CMK (cell line): ENCODE measurements at regions not wholly inside any gene's neighbourhood (a gene's known extent, or its start where the extent isn't known, plus 50 kb on each side); places are given as distances from the start of the nearest gene placed in this dataset.
"Not testable (repeated sequence)": the region's sequence is repeated elsewhere in the genome, so short reads cannot be mapped to it uniquely, and the experiment has no call there.

Experiments used
- DNase-seq: peaks from one replicate; pipeline ENCODE4 v3.0.0-alpha.2; 2010; ENCODE audit warnings: low read depth

GRCh38 chr3:40949347-40949746 is 250.0 kb upstream of the CTNNB1 start:
- DNase-seq, result not testable (repeated sequence)

- no peak for DNase-seq
Observed at GRCh38 chr3:40951636-40952035, 247.7 kb upstream of the CTNNB1 start.

GRCh38 chr3:40961104-40961857 is 238.0 kb upstream of the CTNNB1 start:
- peak; percentile 68 for DNase-seq

- DNase-seq, result no peak
Observed at GRCh38 chr3:40962721-40963120, 236.6 kb upstream of the CTNNB1 start.

GRCh38 chr3:40968666-40969065 is 230.6 kb upstream of the CTNNB1 start:
- no peak for DNase-seq

- no peak for DNase-seq
Observed at GRCh38 chr3:40969341-40969740, 230.0 kb upstream of the CTNNB1 start.

GRCh38 chr3:40969756-40970466 is 229.4 kb upstream of the CTNNB1 start:
- no peak for DNase-seq

GRCh38 chr3:40971191-40972168 is 227.8 kb upstream of the CTNNB1 start:
- DNase-seq, result no peak

- no peak for DNase-seq
Observed at GRCh38 chr3:40972350-40972749, 227.0 kb upstream of the CTNNB1 start.

- no peak for DNase-seq
Observed at GRCh38 chr3:40973141-40973540, 226.2 kb upstream of the CTNNB1 start.

- no peak for DNase-seq
Observed at GRCh38 chr3:40975711-40976121, 223.6 kb upstream of the CTNNB1 start.

- no peak for DNase-seq
Observed at GRCh38 chr3:40976241-40976640, 223.1 kb upstream of the CTNNB1 start.

GRCh38 chr3:40978442-40978841 is 220.9 kb upstream of the CTNNB1 start:
- no peak for DNase-seq

GRCh38 chr3:40979962-40980361 is 219.3 kb upstream of the CTNNB1 start:
- DNase-seq, result no peak

GRCh38 chr3:40980467-40980866 is 218.8 kb upstream of the CTNNB1 start:
- no peak for DNase-seq

GRCh38 chr3:40985195-40985594 is 214.1 kb upstream of the CTNNB1 start:
- DNase-seq, result no peak

GRCh38 chr3:40988468-40988867 is 210.8 kb upstream of the CTNNB1 start:
- DNase-seq, result no peak

GRCh38 chr3:40989141-40990061 is 209.9 kb upstream of the CTNNB1 start:
- no peak for DNase-seq

GRCh38 chr3:40990062-40990456 is 209.2 kb upstream of the CTNNB1 start:
- no peak for DNase-seq

GRCh38 chr3:40992023-40992422 is 207.3 kb upstream of the CTNNB1 start:
- no peak for DNase-seq

- no peak for DNase-seq
Observed at GRCh38 chr3:40994611-40995010, 204.7 kb upstream of the CTNNB1 start.
